Upper lobe of left lung (tissue), 6 donors: ENCODE measurements at regions not wholly inside any gene's neighbourhood (a gene's known extent, or its start where the extent isn't known, plus 50 kb on each side); places are given as distances from the start of the nearest gene placed in this dataset.

Source experiments
- ATAC-seq, 2 donors: fragments of 200-7000 bp; cut with Tn5 transposase; one replicate each; pipeline ENCODE4 v1.9.1; 2022; ENCODE audit warnings: mild to moderate bottlenecking in 2 of 2, moderate library complexity in 2 of 2; ENCODE audit not compliant: low FRiP score in 2 of 2
- DNase-seq, 2 donors: peaks; one replicate each; pipeline ENCODE4 v3.0.0-alpha.2; 2019 to 2020
- H3K27ac ChIP-seq, 4 donors: fragments of 200-600 bp; sonication (generic); one replicate each; pipeline ENCODE4 v1.5.1; 2016 to 2019
- H3K27me3 ChIP-seq, 4 donors: fragments of 200-600 bp; sonication (generic); one replicate each; pipeline ENCODE4 v1.5.1; 2017 to 2019
- H3K36me3 ChIP-seq, 4 donors: fragments of 200-600 bp; sonication (generic); one replicate each; pipeline ENCODE4 v1.5.1; 2016 to 2019
- H3K4me1 ChIP-seq, 4 donors: fragments of 200-600 bp; sonication (generic); one replicate each; pipeline ENCODE4 v1.5.1; 2018 to 2019
- H3K4me3 ChIP-seq, 4 donors: fragments of 200-600 bp; sonication (generic); one replicate each; pipeline ENCODE4 v1.5.1; 2017 to 2019; ENCODE audit warnings: mild to moderate bottlenecking in 2 of 4, moderate library complexity in 1 of 4
- H3K9me3 ChIP-seq, 4 donors: fragments of 200-600 bp; sonication (generic); one replicate each; pipeline ENCODE4 v1.5.1; 2018 to 2019
- CTCF ChIP-seq, 6 experiments: fragments of 450-650 bp in 4 of 6; fragments of 200-600 bp in 2 of 6; sonication (generic) in 2 of 6; IDR thresholded peaks; one replicate each; pipeline ENCODE4 v1.5.1; 2016 to 2019; ENCODE audit warnings: antibody characterized with exemption in 6 of 6
- EP300 ChIP-seq, 4 donors: sonication (generic); formaldehyde crosslinking; IDR thresholded peaks; one replicate each; pipeline ENCODE4 v1.5.1; 2017; ENCODE audit warnings: antibody characterized with exemption in 4 of 4, control low read depth in 2 of 4
- POLR2A ChIP-seq, 4 donors: fragments of 450-650 bp; IDR thresholded peaks; one replicate each; pipeline ENCODE4 v1.5.1; 2016 to 2017; ENCODE audit warnings: antibody characterized with exemption in 4 of 4, mild to moderate bottlenecking in 2 of 4
- POLR2AphosphoS5 ChIP-seq, 2 donors: sonication (generic); formaldehyde crosslinking; IDR thresholded peaks; one replicate each; pipeline ENCODE4 v1.5.1; 2017; ENCODE audit warnings: antibody characterized with exemption in 2 of 2
- WGBS, 2 donors: methylation state at CpG; one replicate each; pipeline ENCODE4 v1.1.5; 2017 to 2018; 5-methylcytosine and 5-hydroxymethylcytosine counted together
- donor health status: DM: no; HTN: no; CAD: no; lungs with moderate emphysema.
- donor health status: DM: no; HTN: yes; CAD: no; lungs with severe emphysema.

- H3K4me3 ChIP-seq, result no peak overlapping the region
- WGBS, 2 donors, result 73 to 76% methylated on average over 6 of the region's 6 CpGs
- no peaks in the 10 kb centered on the region for H3K27me3 ChIP-seq
- no peaks in the 10 kb centered on the region for H3K9me3 ChIP-seq
- no peaks in the 10 kb centered on the region for H3K4me1 ChIP-seq
- H3K36me3 ChIP-seq, result no peaks in the 10 kb centered on the region
- DNase-seq, result no peak
- ATAC-seq, result no peak
- H3K27ac ChIP-seq, result no peak overlapping the region
- TF ChIP-seq CTCF (IDR thresholded peaks at IDR 0.05) (no peak), POLR2A (IDR thresholded peaks at IDR 0.05) (no peak), POLR2AphosphoS5 (IDR thresholded peaks at IDR 0.05) (no peak), EP300 (IDR thresholded peaks at IDR 0.05) (no peak)
Measured at GRCh38 chr10:76736815-76737618, 900.6 kb downstream of the KCNMA1 start.

DNA sequence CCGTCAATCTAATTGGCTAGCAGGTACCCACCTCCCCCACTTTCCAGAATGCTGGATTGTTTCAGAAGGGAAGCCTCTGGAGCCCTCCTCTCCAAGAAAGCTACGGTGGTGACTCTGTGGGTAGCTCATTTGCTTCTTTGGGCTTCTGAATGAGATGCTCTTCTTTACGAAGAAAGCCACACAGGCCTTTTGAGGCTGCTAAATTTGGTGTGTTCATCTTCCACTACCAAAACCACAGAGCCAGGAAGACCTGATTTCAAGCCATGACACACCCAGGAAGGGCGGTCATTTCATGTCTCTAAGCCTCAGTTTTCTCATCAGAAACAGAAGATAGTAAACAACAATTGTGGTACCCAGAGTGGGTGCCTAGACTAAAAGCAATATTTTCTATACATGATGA, 901.2 kb downstream of the KCNMA1 start:
- Histone ChIP-seq H3K27ac (no peak overlapping the region), H3K27me3 (no peaks in the 10 kb centered on the region), H3K9me3 (peaks cover 0 to 1% (median 0%) of the 10 kb centered on the region in 4 donors), H3K4me1 (no peaks in the 10 kb centered on the region), H3K4me3 (no peak overlapping the region), H3K36me3 (no peaks in the 10 kb centered on the region)
- no peak for ATAC-seq
- DNase-seq, result no peak
- WGBS, 2 donors, result 77 to 83% methylated on average over 4 of the region's 4 CpGs
- no peak for TF ChIP-seq POLR2AphosphoS5 (IDR thresholded peaks at IDR 0.05)
- no peak for TF ChIP-seq EP300 (IDR thresholded peaks at IDR 0.05)
- no peak for TF ChIP-seq CTCF (IDR thresholded peaks at IDR 0.05)

DNA sequence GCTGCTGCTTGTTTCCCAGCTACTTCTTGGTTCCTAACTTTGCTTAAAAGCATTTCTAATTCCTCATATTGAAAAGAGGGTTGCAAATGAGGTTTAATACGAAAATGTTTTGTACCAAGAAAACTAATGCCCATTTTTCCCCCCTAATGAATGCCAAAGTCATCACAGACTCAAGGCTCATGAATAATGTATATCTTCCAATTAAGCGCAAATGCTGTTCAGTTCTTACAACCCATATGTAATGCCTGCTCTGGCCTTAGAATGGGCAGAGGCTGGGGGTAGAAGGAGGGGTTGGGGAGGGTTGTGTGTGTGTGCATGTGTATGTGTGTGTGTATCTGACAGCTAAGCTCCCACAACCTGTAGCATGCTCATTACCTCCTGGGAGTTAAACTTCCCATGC, 901.7 kb downstream of the KCNMA1 start:
- H3K4me3 ChIP-seq, result no peak overlapping the region
- peaks cover 0 to 5% (median under 1%) of the 10 kb centered on the region in 4 donors for H3K9me3 ChIP-seq
- no peaks in the 10 kb centered on the region for H3K27me3 ChIP-seq
- H3K27ac ChIP-seq, result no peak overlapping the region
- H3K36me3 ChIP-seq, result no peaks in the 10 kb centered on the region
- H3K4me1 ChIP-seq, result no peaks in the 10 kb centered on the region
- ATAC-seq (no peak), DNase-seq (no peak)
- no peak for TF ChIP-seq CTCF (IDR thresholded peaks at IDR 0.05)
- TF ChIP-seq EP300 (IDR thresholded peaks at IDR 0.05), result no peak
- no peak for TF ChIP-seq POLR2A (IDR thresholded peaks at IDR 0.05)
- TF ChIP-seq POLR2AphosphoS5 (IDR thresholded peaks at IDR 0.05), result no peak
- WGBS, 2 donors, result 73 to 77% methylated on average over 2 of the region's 2 CpGs

- peaks cover 0 to 5% (median 1%) of the 10 kb centered on the region in 4 donors for H3K9me3 ChIP-seq
- H3K4me1 ChIP-seq, result no peaks in the 10 kb centered on the region
- H3K27ac ChIP-seq, result no peak overlapping the region
- no peaks in the 10 kb centered on the region for H3K27me3 ChIP-seq
- no peak overlapping the region for H3K4me3 ChIP-seq
- DNase-seq, result no peak
- TF ChIP-seq POLR2A (IDR thresholded peaks at IDR 0.05), result no peak
- no peak for TF ChIP-seq CTCF (IDR thresholded peaks at IDR 0.05)
- no peak for TF ChIP-seq EP300 (IDR thresholded peaks at IDR 0.05)
- TF ChIP-seq POLR2AphosphoS5 (IDR thresholded peaks at IDR 0.05), result no peak
- no peaks in the 10 kb centered on the region for H3K36me3 ChIP-seq
- no peak for ATAC-seq
- 56 to 67% methylated on average over 5 of the region's 5 CpGs for WGBS, 2 donors
Measured at GRCh38 chr10:76733441-76733936, 904.1 kb downstream of the KCNMA1 start.

- no peak overlapping the region for H3K27ac ChIP-seq
- TF ChIP-seq POLR2A (IDR thresholded peaks at IDR 0.05) (no peak), CTCF (IDR thresholded peaks at IDR 0.05) (no peak), POLR2AphosphoS5 (IDR thresholded peaks at IDR 0.05) (no peak), EP300 (IDR thresholded peaks at IDR 0.05) (no peak)
- H3K36me3 ChIP-seq, result no peaks in the 10 kb centered on the region
- no peak overlapping the region for H3K4me3 ChIP-seq
- H3K9me3 ChIP-seq, result peaks cover 0 to 5% (median 1%) of the 10 kb centered on the region in 4 donors
- DNase-seq (no peak), ATAC-seq (no peak)
- 89 to 98% methylated on average over 3 of the region's 3 CpGs for WGBS, 2 donors
- H3K4me1 ChIP-seq, result no peaks in the 10 kb centered on the region
- H3K27me3 ChIP-seq, result no peaks in the 10 kb centered on the region
Measured at GRCh38 chr10:76732306-76732705, 905.3 kb downstream of the KCNMA1 start.
